H9 (cell line): ENCODE measurements at regions not wholly inside any gene's neighbourhood (a gene's known extent, or its start where the extent isn't known, plus 50 kb on each side); places are given as distances from the start of the nearest gene placed in this dataset.

Experiments
- DNase-seq: peaks from one replicate; pipeline ENCODE4 v3.0.0-alpha.2; 2017
- H2AFZ ChIP-seq: one replicate; pipeline ENCODE4 v1.6.1; 2013; ENCODE audit warnings: mild to moderate bottlenecking, low read length, control low read depth, moderate library complexity
- H2AK5ac ChIP-seq: 2 replicates; pipeline ENCODE4 v1.6.1; 2013; ENCODE audit warnings: low read length, control low read depth, mixed read lengths; ENCODE audit not compliant: insufficient read length
- H2BK120ac ChIP-seq: one replicate; pipeline ENCODE4 v1.6.1; 2013; ENCODE audit warnings: low read depth, mild to moderate bottlenecking, low read length, control low read depth, inconsistent platforms; ENCODE audit not compliant: poor library complexity, severe bottlenecking
- H2BK12ac ChIP-seq: 2 replicates; pipeline ENCODE4 v1.6.1; 2013; ENCODE audit warnings: low read length, control low read depth, mixed read lengths, low read depth; ENCODE audit not compliant: insufficient read length
- H2BK15ac ChIP-seq: 2 replicates; pipeline ENCODE4 v1.6.1; 2013; ENCODE audit warnings: low read depth, low read length, control low read depth
- H2BK20ac ChIP-seq: one replicate; pipeline ENCODE4 v1.6.1; 2013; ENCODE audit warnings: low read depth, mild to moderate bottlenecking, low read length, control low read depth, inconsistent platforms; ENCODE audit not compliant: poor library complexity, severe bottlenecking
- H2BK5ac ChIP-seq: 2 replicates; pipeline ENCODE4 v1.6.1; 2013; ENCODE audit warnings: low read length, control low read depth, mixed read lengths; ENCODE audit not compliant: insufficient read length
- H3K14ac ChIP-seq: 2 replicates; pipeline ENCODE4 v1.6.1; 2013; ENCODE audit warnings: low read length, control low read depth; ENCODE audit not compliant: insufficient read depth
- H3K18ac ChIP-seq: 2 replicates; pipeline ENCODE4 v1.6.1; 2013; ENCODE audit warnings: low read depth, mild to moderate bottlenecking, mixed read lengths, low read length, control low read depth; ENCODE audit not compliant: insufficient read length
- H3K23ac ChIP-seq: 2 replicates; pipeline ENCODE4 v1.6.1; 2013; ENCODE audit warnings: low read length, control low read depth, mixed read lengths, low read depth; ENCODE audit not compliant: insufficient read length
- H3K23me2 ChIP-seq: 2 replicates; pipeline ENCODE4 v1.6.1; 2013; ENCODE audit warnings: low read depth, mild to moderate bottlenecking, mixed read lengths, low read length, control low read depth; ENCODE audit not compliant: insufficient read length, poor library complexity, severe bottlenecking
- H3K27ac ChIP-seq: 2 replicates; pipeline ENCODE4 v1.5.1; 2013; ENCODE audit warnings: low read length, control low read depth, mixed read lengths, low read depth; ENCODE audit not compliant: insufficient read length
- H3K27me3 ChIP-seq: 2 replicates; pipeline ENCODE4 v1.6.1; 2013; ENCODE audit warnings: low read length, control low read depth, inconsistent platforms; ENCODE audit not compliant: insufficient read depth
- H3K4ac ChIP-seq: 2 replicates; pipeline ENCODE4 v1.6.1; 2013; ENCODE audit warnings: low read depth, mild to moderate bottlenecking, control low read depth, inconsistent platforms, low read length, moderate library complexity
- H3K4me1 ChIP-seq: 2 replicates; pipeline ENCODE4 v1.6.1; 2013; ENCODE audit warnings: low read length, control low read depth, inconsistent platforms; ENCODE audit not compliant: insufficient read depth
- H3K4me2 ChIP-seq: 2 replicates; pipeline ENCODE4 v1.6.1; 2013; ENCODE audit warnings: low read length, control low read depth, mixed read lengths; ENCODE audit not compliant: insufficient read length, insufficient read depth
- H3K56ac ChIP-seq: 2 replicates; pipeline ENCODE4 v1.6.1; 2013; ENCODE audit warnings: low read depth, mild to moderate bottlenecking, mixed read lengths, low read length, control low read depth; ENCODE audit not compliant: insufficient read length
- H3K79me1 ChIP-seq: 2 replicates; pipeline ENCODE4 v1.6.1; 2013; ENCODE audit warnings: low read depth, mild to moderate bottlenecking, moderate library complexity, low read length, control low read depth, inconsistent platforms; ENCODE audit not compliant: insufficient read depth, poor library complexity, severe bottlenecking
- H3K79me2 ChIP-seq: 2 replicates; pipeline ENCODE4 v1.6.1; 2013; ENCODE audit warnings: low read length, control low read depth, inconsistent platforms; ENCODE audit not compliant: insufficient read depth
- H3K9ac ChIP-seq: 2 replicates; pipeline ENCODE4 v1.6.1; 2013; ENCODE audit warnings: low read length, control low read depth, mixed read lengths; ENCODE audit not compliant: insufficient read length; ENCODE audit errors: extremely low read depth
- H3K9me3 ChIP-seq: one replicate; pipeline ENCODE4 v1.6.1; 2013; ENCODE audit warnings: low read depth, low read length, inconsistent platforms; ENCODE audit not compliant: control insufficient read depth
- H3T11ph ChIP-seq: one replicate; pipeline ENCODE4 v1.6.1; 2013; ENCODE audit warnings: mild to moderate bottlenecking, low read length, control low read depth, inconsistent platforms
- H4K20me1 ChIP-seq: one replicate; pipeline ENCODE4 v1.6.1; 2013; ENCODE audit not compliant: control insufficient read depth, insufficient read length, insufficient read depth
- H4K5ac ChIP-seq: 2 replicates; pipeline ENCODE4 v1.6.1; 2013; ENCODE audit warnings: low read depth, mild to moderate bottlenecking, mixed read lengths, low read length, control low read depth; ENCODE audit not compliant: insufficient read length
- H4K8ac ChIP-seq: replicated peaks from 2 replicates; pipeline ENCODE4 v1.6.1; 2013; ENCODE audit warnings: low read length, control low read depth, mixed read lengths, low read depth; ENCODE audit not compliant: insufficient read length
- H4K91ac ChIP-seq: 2 replicates; pipeline ENCODE4 v1.6.1; 2013; ENCODE audit warnings: low read depth, mild to moderate bottlenecking, moderate library complexity, mixed read lengths, low read length, control low read depth; ENCODE audit not compliant: insufficient read length
- H3K27ac Mint-ChIP-seq, 3 experiments: 2 replicates in 2 of 3; 3 replicates in 1 of 3; pipeline ENCODE4 v1.8.0; 2020 to 2021; ENCODE audit warnings: mixed read lengths in 3 of 3, mild to moderate bottlenecking in 1 of 3, moderate library complexity in 1 of 3
- H3K27me3 Mint-ChIP-seq: 2 replicates; pipeline ENCODE4 v1.8.0; 2021; ENCODE audit warnings: low read depth, mild to moderate bottlenecking, moderate library complexity, mixed read lengths
- H3K36me3 Mint-ChIP-seq, 3 experiments: 2 replicates in 2 of 3; 3 replicates in 1 of 3; pipeline ENCODE4 v1.8.0; 2020 to 2021; ENCODE audit warnings: low read depth in 3 of 3, mixed read lengths in 3 of 3; ENCODE audit not compliant: insufficient read depth in 1 of 3
- H3K4me1 Mint-ChIP-seq, 2 experiments: 2 replicates each; pipeline ENCODE4 v1.8.0; 2020; ENCODE audit warnings: mixed read lengths in 2 of 2
- H3K4me3 Mint-ChIP-seq, 2 experiments: 2 replicates in 1 of 2; 3 replicates in 1 of 2; pipeline ENCODE4 v1.8.0; 2020 to 2021; ENCODE audit warnings: mild to moderate bottlenecking in 2 of 2, mixed read lengths in 2 of 2, moderate library complexity in 1 of 2
- H3K9me3 Mint-ChIP-seq, 2 experiments: 2 replicates in 1 of 2; 3 replicates in 1 of 2; pipeline ENCODE4 v1.8.0; 2020; ENCODE audit warnings: mild to moderate bottlenecking in 2 of 2, mixed read lengths in 2 of 2, moderate library complexity in 1 of 2
- CTCF ChIP-seq: fragments of 200-600 bp; sonication (generic); conservative IDR thresholded peaks from 3 replicates; pipeline ENCODE4 v1.8.0; 2021; ENCODE audit warnings: antibody characterized with exemption, mild to moderate bottlenecking
- WGBS: extraction: QIAGEN DNeasy Blood & Tissue Kit; methylation state at CpG from one replicate; pipeline ENCODE4 v1.1.7; 2013; ENCODE audit warnings: missing lambda C conversion rate, low lambda C conversion rate, mixed read lengths; ENCODE audit not compliant: insufficient read length; ENCODE audit errors: extremely low coverage; 5-methylcytosine and 5-hydroxymethylcytosine counted together

- no peak overlapping the region for H3T11ph ChIP-seq
- Mint-ChIP-seq H3K27ac (no peak overlapping the region), H3K36me3 (no peaks in the 10 kb centered on the region), H3K9me3 (no peaks in the 10 kb centered on the region), H3K27me3 (peaks cover 29% of the 10 kb centered on the region), H3K4me3 (no peak overlapping the region), H3K4me1 (peaks cover 17 to 21% of the 10 kb centered on the region in 2 experiments)
- no peak overlapping the region for H2BK120ac ChIP-seq
- H3K18ac ChIP-seq, result no peak overlapping the region
- H3K23me2 ChIP-seq, result no peaks in the 10 kb centered on the region
- H4K8ac ChIP-seq, result no peak overlapping the region
- H3K9ac ChIP-seq, result no peak overlapping the region
- no peak overlapping the region for H2BK20ac ChIP-seq
- no peak overlapping the region for H4K5ac ChIP-seq
- H3K56ac ChIP-seq, result no peak overlapping the region
- no peak overlapping the region for H3K14ac ChIP-seq
- H3K23ac ChIP-seq, result no peak overlapping the region
- no peak overlapping the region for H2BK5ac ChIP-seq
- TF ChIP-seq CTCF, result no peak
- WGBS, result no CpG with 5 or more reads among the region's 9 CpGs
- H3K4me2 ChIP-seq, result no peak overlapping the region
- no peak overlapping the region for H2BK12ac ChIP-seq
- H4K91ac ChIP-seq, result no peak overlapping the region
- no peaks in the 10 kb centered on the region for H3K79me2 ChIP-seq
- no peak overlapping the region for H3K27ac ChIP-seq
- H4K20me1 ChIP-seq, result no peaks in the 10 kb centered on the region
- H3K4me1 ChIP-seq, result peaks cover 7% of the 10 kb centered on the region; the same call in 1 of the 2 replicates
- H2AFZ ChIP-seq, result no peak overlapping the region
- no peak overlapping the region for H2AK5ac ChIP-seq
- no peak for DNase-seq
- no peak overlapping the region for H2BK15ac ChIP-seq
- H3K27me3 ChIP-seq, result no peaks in the 10 kb centered on the region
- H3K79me1 ChIP-seq, result no peaks in the 10 kb centered on the region
- no peaks in the 10 kb centered on the region for H3K9me3 ChIP-seq
- H3K4ac ChIP-seq, result no peak overlapping the region
Measured at GRCh38 chr16:73142053-73142854, 94.3 kb upstream of the ZFHX3 start.
